ENCODE measurements at regions not wholly inside any gene's neighbourhood (a gene's known extent, or its start where the extent isn't known, plus 50 kb on each side); places are given as distances from the start of the nearest gene placed in this dataset.
"Not testable (repeated sequence)": the region's sequence is repeated elsewhere in the genome, so short reads cannot be mapped to it uniquely, and the experiment has no call there.

DNA sequence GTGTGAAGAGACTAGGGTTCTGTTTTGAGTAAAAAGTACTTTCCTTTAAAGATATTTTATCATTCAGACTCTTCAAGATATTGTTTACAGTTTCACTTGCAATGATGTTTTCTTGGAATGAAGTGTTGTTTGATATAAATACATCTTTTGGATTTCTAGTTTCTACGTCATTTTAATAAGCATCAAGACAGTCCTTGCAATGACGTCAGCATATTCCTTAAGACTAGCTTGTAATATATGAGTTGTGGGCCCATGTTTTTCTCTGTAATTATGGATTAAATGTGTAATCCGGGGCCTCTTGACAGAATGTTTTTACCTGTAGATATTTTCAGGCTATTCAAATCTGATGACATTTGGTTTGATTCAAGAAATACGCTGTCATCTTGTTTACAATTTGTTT, 66.1 kb downstream of the RBMX2 start:
- DNase-seq (ENCODE audit: low spot score), result no peak

- DNase-seq (ENCODE audit: low spot score), result no peak
Observed at GRCh38 chrX:130468395-130468923, 66.7 kb downstream of the RBMX2 start.

DNA sequence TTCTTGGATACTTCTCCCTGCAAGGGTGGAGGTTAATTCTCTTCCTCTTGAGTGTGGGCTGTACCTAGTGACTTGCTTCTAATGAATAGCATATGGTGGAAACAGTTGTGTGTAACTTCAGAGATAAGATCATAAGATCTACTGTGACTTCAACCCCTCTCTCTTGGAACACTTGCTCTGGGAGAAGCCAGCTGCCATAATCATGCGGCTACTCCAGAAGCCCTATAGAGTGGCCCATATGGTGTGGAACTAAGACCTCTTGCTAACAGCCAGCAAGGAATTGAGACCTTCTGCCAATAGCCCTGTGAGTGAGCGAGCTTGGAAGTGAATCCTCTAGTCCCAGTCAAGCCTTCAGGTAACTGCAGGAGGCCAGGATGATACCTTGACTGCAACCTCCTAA, 81.1 kb downstream of the RBMX2 start:
- no peak for DNase-seq (ENCODE audit: low spot score)

- DNase-seq (ENCODE audit: low spot score), result no peak
Observed at GRCh38 chrX:130485870-130486269, 84.1 kb downstream of the RBMX2 start.

GRCh38 chrX:130495502-130495901, 93.7 kb downstream of the RBMX2 start:
- not testable (repeated sequence) for DNase-seq (ENCODE audit: low spot score)

DNA sequence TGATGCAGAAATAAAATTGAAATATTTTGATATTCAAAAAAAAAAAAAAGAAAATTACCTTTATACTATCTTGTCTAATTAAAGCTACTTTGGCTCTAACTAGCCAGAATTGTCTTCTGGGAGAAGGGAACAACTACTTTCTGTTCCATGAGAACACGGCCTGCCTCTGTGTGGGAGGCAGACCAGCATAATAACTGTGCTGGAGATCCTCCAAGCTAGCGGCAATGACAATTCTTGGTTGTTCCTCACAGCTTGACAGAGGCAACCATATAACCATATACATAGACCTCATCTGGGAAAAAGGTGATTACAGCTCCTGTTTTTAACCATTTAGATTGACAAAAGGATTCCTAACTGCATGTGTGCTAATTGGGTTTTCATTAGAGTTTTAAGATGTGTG, 95.7 kb downstream of the RBMX2 start:
- DNase-seq (ENCODE audit: low spot score), result no peak

DNA sequence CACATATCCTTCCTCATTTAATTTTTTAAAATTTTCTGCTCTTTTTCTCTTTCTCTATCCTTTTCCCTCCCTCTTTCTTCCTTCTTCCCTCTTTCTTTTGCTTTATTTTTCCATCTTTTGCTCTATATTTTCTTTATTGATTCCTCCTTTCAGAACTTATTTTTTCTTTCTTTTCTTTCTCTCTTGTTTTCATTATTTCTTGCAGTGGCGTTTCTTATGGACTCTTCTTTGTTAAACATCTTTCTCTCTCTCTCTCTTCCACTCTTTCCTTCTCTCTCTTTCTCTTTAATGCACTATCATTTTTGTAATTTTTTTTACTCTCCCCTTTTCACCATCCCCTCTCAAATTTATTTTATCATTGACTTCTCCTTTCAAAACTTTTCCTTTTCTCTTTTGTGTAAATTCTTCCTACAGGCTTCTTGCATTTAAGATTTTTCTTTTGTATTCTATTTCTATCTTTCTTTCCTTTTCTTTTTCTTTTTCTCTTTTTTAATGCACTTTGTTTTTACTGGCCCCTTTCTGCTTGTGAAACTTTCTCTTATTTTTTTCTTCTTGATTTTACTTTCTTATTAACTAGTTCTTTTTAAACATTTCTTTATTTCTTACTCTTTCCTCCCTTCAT, 97.0 kb downstream of the RBMX2 start:
- DNase-seq (ENCODE audit: low spot score), result no peak

GRCh38 chrX:130502016-130502570, 100.3 kb downstream of the RBMX2 start:
- no peak for DNase-seq (ENCODE audit: low spot score)

DNA sequence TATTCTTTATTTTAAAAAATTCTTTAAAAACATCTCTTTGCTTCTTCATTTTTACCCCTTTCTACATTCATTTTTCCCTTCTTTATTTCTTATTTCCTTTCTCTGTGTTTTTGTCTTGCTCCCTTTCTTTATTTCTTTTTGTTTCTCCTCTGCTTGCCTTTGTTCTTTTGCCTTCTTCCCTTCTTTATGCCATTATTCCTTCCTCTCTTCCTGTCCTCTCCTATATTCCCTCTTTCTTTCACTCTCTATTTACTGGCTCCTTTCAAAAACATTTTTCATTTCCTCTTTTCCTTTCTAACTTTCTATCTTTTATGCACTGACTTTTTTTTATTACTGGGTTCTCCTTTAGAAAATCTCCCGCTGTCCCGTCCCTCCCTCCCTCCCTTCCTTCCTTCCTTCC, 102.2 kb downstream of the RBMX2 start:
- no peak for DNase-seq (ENCODE audit: low spot score)

GRCh38 chrX:130507015-130507414, 105.2 kb downstream of the RBMX2 start:
- DNase-seq (ENCODE audit: low spot score), result no peak

DNA sequence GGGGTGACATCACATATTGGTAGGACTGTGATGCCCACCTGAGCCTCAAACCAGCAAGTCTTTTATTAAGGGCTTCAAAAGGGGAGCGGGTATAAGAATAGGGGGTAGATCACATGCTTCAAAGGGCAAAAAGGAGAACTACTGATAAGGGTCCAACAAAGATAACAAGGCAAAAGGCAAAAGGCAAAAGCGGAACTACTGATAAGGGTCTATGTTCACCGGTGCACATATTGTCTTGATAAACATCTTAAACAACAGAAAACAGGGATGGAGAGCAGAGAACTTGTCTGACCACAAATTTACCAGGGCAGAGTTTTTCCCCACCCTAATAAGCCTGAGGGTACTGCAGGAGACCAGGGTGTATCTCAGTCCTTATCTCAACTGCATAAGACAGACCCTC, 110.7 kb downstream of the RBMX2 start:
- not testable (repeated sequence) for DNase-seq (ENCODE audit: low spot score)

DNA sequence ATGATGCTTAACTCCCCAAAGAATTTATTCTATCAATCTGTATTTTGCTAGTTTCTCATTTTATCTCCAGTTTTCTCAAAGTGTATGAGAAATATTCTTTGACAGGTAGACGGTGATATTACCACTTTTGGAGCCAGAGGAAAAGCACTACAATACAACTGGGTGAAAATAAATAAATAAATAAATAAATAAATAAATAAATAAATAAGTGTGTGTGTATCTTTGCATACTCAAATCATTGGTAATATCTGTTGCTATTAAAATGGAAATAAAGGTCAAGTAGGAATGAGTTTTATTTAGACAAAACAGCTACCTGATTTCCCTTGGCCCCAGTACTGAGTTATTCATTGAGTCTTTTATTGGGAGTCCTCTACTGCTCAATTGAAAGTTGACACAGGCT, 114.3 kb downstream of the RBMX2 start:
- no peak for DNase-seq (ENCODE audit: low spot score)

DNA sequence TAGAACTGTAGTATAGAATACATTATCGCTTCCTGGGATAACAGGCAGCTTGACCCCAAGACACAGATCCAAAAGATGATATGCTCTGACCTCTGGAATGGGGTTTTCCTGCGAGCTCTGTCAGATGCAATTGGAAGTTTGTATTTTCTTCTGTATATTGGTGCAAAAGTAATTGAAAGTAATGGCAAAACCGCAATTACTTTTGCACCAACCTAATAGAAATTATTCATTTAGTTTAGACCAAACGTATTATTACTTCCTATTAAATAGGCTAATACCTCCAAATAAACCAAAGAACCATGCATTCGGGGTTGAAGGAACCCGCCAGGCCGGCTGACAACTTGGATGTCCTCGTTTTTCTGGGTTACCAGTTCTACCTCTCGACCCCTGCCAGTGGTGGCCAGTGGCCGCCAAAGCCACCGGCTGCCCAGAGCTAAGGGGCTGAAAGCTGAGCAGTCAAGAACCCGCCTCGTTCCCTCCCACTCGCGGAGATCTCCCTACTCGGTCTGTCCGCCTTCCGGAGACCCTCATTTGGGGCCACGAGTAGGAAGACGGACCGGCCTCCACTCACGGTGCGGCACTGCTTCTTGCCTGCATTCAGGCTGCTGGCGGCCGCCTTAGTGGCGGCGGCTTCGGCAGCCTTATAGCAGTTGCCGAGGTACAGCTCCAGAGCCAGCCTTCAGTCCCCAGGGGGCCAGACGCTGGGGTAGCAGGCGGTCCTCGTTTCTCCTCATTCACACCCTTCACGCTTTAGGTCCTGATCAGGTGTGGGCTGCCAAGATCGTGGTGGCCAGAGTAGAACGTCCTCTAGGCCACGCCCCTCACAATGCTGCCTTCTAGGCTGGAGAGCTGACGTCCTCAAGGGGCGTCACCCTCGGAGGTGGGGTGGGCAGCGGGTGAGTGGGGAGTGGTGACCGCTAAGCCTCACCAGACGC, 121.9 kb downstream of the RBMX2 start:
- DNase-seq (ENCODE audit: low spot score), result peak; percentile 41

DNA sequence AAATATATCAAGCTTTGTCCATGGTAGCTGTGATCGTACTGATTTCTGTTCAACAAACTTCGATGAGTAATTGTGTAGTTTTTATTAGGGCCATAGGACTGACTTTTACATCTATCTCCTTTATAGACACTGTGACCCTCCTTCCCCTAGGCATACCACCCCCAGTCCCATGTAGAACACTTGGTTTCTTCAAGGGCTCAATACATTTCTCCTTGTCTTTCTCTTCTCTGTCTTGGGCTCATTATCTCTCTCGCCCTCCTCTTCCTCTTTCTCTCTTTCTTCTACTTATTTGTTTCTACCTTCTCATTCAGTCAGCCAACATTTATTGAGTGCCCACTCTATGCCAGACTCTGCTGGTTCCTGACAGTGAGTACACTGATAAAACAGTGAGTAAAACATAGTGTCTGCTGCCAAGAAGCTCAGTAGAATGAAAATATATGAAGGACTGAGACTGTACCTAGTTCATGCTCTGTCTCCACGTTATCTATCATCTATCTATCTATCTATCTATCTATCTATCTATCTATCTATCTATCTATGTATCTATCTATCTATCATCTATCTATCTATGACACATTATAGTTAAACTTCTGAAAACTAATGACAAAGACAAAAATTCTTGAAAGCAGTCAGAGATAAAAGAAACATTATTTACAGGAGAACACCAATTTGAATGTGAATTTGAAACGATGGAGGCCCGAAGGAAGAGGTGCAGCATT, 122.8 kb downstream of the RBMX2 start:
- DNase-seq (ENCODE audit: low spot score), result no peak

GRCh38 chrX:130529531-130529930, 127.7 kb downstream of the RBMX2 start:
- no peak for DNase-seq (ENCODE audit: low spot score)

DNA sequence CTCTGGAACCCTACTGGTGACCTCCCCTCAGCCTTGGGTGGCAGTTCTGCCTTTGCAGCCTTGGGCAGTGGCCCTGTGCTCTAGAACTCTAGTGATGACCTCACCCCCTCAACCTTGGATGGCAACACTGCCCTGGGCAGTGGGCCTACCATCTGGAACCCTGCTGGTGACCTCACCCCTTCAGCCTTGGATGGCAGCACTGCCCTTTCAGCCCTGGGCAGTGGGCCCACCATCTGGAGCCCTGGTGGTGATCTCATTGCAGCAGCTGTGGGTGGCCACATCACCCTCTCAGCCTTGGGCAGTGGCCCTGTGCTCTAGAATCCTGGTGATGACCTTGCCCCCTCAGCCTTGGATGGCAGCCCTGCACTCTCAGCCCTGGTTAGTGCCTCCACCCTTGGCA, 129.3 kb downstream of the RBMX2 start:
- no peak for DNase-seq (ENCODE audit: low spot score)

- DNase-seq (ENCODE audit: low spot score), result peak; percentile 49
Observed at GRCh38 chrX:130539721-130540321, 138.0 kb downstream of the RBMX2 start.

DNA sequence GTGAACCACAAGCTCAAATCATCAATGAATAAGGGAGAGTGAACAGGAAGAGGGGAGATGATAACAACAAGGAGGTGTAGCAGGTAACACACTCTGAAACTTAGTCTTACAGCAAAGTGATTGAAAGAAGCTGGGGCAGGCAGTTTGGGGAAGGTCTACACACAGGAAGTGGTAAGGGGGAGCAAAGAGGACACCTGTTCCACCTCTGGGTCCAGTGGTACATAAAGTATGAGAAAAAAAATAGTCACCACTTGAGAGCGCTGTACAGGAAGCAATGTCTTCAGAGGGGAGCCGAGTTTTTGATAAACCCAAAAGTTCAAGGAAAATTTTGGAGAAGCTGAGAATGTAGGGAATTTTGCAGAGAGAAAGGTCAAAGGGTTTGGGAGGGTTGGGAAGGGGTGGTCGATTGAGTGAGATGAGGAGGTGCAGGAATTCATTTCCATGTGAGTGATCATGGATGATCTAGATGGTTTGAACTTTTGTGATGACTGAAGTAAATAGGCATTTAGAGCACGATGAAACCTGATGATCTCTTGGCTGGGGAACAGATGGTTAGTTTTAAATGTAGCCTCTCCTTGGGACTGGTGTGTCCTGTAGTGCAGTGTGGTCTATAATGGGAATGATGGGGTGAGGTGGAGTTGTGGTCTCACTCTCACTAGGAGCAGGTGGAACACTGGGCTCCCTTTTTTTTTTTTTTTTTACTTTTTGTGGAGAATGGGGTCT, 142.0 kb downstream of the RBMX2 start:
- no peak for DNase-seq (ENCODE audit: low spot score)

DNA sequence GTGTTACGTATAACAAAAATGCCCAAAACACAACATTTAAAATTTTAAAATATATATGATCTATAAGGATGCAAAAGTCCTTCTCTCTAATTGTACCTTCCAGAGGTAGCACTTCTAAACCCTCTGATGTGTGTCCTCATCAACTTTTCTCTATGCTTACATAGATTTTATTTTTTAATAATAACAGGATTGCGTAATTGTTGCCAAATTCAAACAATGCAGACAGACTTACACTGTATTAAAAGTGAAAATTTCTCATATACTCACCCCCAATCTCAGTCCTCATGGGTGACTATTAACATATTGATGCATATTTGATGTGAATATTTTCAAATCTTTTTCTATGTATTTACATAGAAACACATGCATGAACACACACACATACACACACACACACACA, 144.0 kb downstream of the RBMX2 start:
- no peak for DNase-seq (ENCODE audit: low spot score)

DNA sequence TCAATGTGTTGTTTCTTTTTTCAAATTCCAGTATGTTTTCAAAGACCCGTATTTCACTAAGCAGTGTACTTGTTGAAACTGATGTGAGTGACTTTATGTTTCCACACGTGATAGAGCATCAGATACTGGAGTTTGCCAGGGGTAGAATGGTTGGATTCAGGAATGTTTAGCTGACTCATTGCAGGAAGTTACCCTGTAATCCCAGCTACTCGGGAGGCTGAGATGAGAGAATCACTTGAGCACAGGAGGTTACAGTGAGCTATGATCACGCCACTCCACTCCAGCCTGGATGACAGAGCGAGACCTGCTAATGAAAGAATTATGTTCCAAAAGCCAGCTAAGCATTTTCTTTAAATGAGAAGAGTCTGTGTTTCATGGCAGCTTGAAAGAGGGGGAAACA, 147.6 kb downstream of the RBMX2 start:
- DNase-seq (ENCODE audit: low spot score), result not testable (repeated sequence)

DNA sequence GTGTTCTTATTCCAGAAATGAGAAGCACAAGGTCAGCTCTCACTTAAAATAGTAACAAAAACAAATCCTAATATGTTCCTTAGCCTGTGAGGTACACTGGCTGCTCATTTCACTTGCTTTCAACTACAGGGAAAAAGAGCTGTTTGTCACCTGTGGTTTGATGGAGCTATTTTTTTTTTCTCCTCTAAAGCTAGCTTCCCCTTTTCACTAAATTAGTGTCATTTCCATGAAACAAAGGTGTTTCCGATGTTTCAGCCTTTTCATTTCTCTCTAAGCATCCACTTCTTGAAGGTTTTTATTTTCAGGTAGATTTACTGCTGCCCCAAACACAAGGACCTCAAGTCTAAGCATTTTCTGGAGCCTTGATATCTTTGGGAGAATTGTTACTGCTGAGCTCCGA, 148.6 kb downstream of the RBMX2 start:
- DNase-seq (ENCODE audit: low spot score), result no peak

Data from GM03348 (cell line).